K562 (cell line): ENCODE measurements at regions not wholly inside any gene's neighbourhood (a gene's known extent, or its start where the extent isn't known, plus 50 kb on each side); places are given as distances from the start of the nearest gene placed in this dataset.

Experiments
- ATAC-seq: fragments of 200-7000 bp; cut with Tn5 transposase; 3 replicates; pipeline ENCODE4 v1.9.1; 2020; ENCODE audit warnings: moderate library complexity
- BruUV-seq: library from RNA; stranded (reverse); fragments of 400-500 nt; replicated peaks from 2 replicates; lab custom pipeline; 2021; lab: Mats Ljungman, UMichigan
- CTCF ChIA-PET: fragments of 300-600 bp; formaldehyde crosslinking; extraction: SDS; loops from one replicate; lab custom pipeline; 2021; ENCODE audit warnings: low intra/inter-chr PET ratio; lab: Yijun Ruan, JAX
- POLR2A ChIA-PET: fragments of 300-600, 350-650 bp; sonication (Branson Sonifier 250); formaldehyde crosslinking; extraction: SDS; loops from one replicate; lab custom pipeline; 2021; ENCODE audit warnings: antibody characterized with exemption, inconsistent platforms; lab: Yijun Ruan, JAX
- DNase-seq, 4 experiments: peaks; one replicate each; pipeline versions ENCODE4 v3.0.0 to v3.0.0-alpha.2; 2011 to 2018; ENCODE audit warnings: low spot score in 3 of 4, mixed read lengths in 3 of 4; ENCODE audit errors: extremely low read depth in 1 of 4
- FAIRE-seq: peaks from 2 replicates; lab custom pipeline; 2011; peaks lifted over from hg19 to GRCh38; lab: Jason Lieb, UNC
- H2AFZ ChIP-seq: 2 replicates; pipeline ENCODE4 v1.6.0; 2011; ENCODE audit warnings: low read depth, low read length, control low read depth, inconsistent platforms
- H3K27ac ChIP-seq: fragments of 200-600 bp; 3 replicates; pipeline ENCODE4 v1.8.0; 2011; ENCODE audit warnings: low read depth, mild to moderate bottlenecking, control low read depth, inconsistent platforms, low read length, moderate library complexity, mixed read lengths; ENCODE audit errors: extremely low read depth
- H3K27me3 ChIP-seq, 2 experiments: fragments of 300-600 bp in 1 of 2; 2 replicates in 1 of 2; 3 replicates in 1 of 2; pipeline versions ENCODE4 v1.6.0 to v1.8.0; 2011; ENCODE audit warnings: inconsistent platforms in 2 of 2, low read length in 2 of 2, mild to moderate bottlenecking in 1 of 2, mixed read lengths in 1 of 2, moderate library complexity in 1 of 2; ENCODE audit not compliant: control insufficient read depth in 2 of 2, insufficient read depth in 2 of 2
- H3K36me3 ChIP-seq: fragments of 300-600 bp; 3 replicates; pipeline ENCODE4 v1.8.0; 2011; ENCODE audit warnings: mild to moderate bottlenecking, low read length, inconsistent platforms; ENCODE audit not compliant: control insufficient read depth, insufficient read depth
- H3K4me1 ChIP-seq, 2 experiments: fragments of 200-600 bp in 1 of 2; replicated peaks in 1 of 2; 2 replicates in 1 of 2; 3 replicates in 1 of 2; pipeline versions ENCODE4 v1.5.1 to v1.8.0; 2011; ENCODE audit warnings: inconsistent platforms in 2 of 2, low read length in 2 of 2, mild to moderate bottlenecking in 1 of 2, mixed read lengths in 1 of 2, moderate library complexity in 1 of 2; ENCODE audit not compliant: control insufficient read depth in 2 of 2, insufficient read depth in 2 of 2
- H3K4me2 ChIP-seq: 2 replicates; pipeline ENCODE4 v1.6.1; 2011; ENCODE audit warnings: low read length, control low read depth, inconsistent platforms, mixed read lengths; ENCODE audit not compliant: insufficient read depth
- H3K4me3 ChIP-seq: fragments of 200-600 bp; sonication (generic), shearing (Covaris generic); 2 replicates; pipeline ENCODE4 v1.5.1; 2016; ENCODE audit warnings: control low read depth, inconsistent platforms
- H3K79me2 ChIP-seq: fragments of 200-600 bp; 3 replicates; pipeline ENCODE4 v1.8.0; 2011; ENCODE audit warnings: low read length, inconsistent platforms; ENCODE audit not compliant: control insufficient read depth, insufficient read depth
- H3K9ac ChIP-seq, 2 experiments: 2 replicates each; pipeline versions ENCODE4 v1.6.0 to v1.6.1; 2011; ENCODE audit warnings: low read depth in 2 of 2, low read length in 2 of 2, control low read depth in 1 of 2, inconsistent platforms in 1 of 2, mild to moderate bottlenecking in 1 of 2, mixed read lengths in 1 of 2; ENCODE audit not compliant: insufficient read depth in 1 of 2
- H3K9me1 ChIP-seq: one replicate; pipeline ENCODE4 v1.6.0; 2011; ENCODE audit warnings: inconsistent platforms, mild to moderate bottlenecking, low read length, moderate library complexity; ENCODE audit not compliant: control insufficient read depth, insufficient read depth
- H3K9me3 ChIP-seq: replicated peaks from 2 replicates; pipeline ENCODE4 v1.5.1; 2011; ENCODE audit warnings: low read depth, low read length, inconsistent platforms; ENCODE audit not compliant: control insufficient read depth, insufficient read depth
- H4K20me1 ChIP-seq: replicated peaks from 2 replicates; pipeline ENCODE4 v1.6.1; 2011; ENCODE audit warnings: low read length, inconsistent platforms, mixed read lengths; ENCODE audit not compliant: control insufficient read depth, insufficient read depth
- ASH1L ChIP-seq: fragments of 450-650 bp; IDR thresholded peaks from 2 replicates; pipeline ENCODE4 v1.6.1; 2018; ENCODE audit warnings: borderline replicate concordance, mild to moderate bottlenecking, low read depth; ENCODE audit not compliant: partially characterized antibody
- COPS2 ChIP-seq: fragments of 450-650 bp; conservative IDR thresholded peaks from 2 replicates; pipeline ENCODE4 v1.6.1; 2016; ENCODE audit warnings: mild to moderate bottlenecking, moderate library complexity
- ERF ChIP-seq: fragments of 450-650 bp; formaldehyde crosslinking; IDR thresholded peaks from 2 replicates; pipeline ENCODE4 v1.4.0; 2020; ENCODE audit warnings: mild to moderate bottlenecking, mixed read lengths
- NCOR1 ChIP-seq: fragments of 450-650 bp; IDR thresholded peaks from 2 replicates; pipeline ENCODE4 v1.6.1; 2016; ENCODE audit warnings: mild to moderate bottlenecking, moderate library complexity
- TCF7 ChIP-seq: sonication (generic); IDR thresholded peaks from 2 replicates; pipeline ENCODE4 v1.6.1; 2016; ENCODE audit warnings: antibody characterized with exemption, borderline replicate concordance
- ZNF165 ChIP-seq: fragments of 250-450 bp; sonication (Bioruptor Pico); IDR thresholded peaks from 2 replicates; pipeline ENCODE4 v1.4.0; 2020; ENCODE audit warnings: borderline replicate concordance
- ZNF431 ChIP-seq: sonication (generic); formaldehyde crosslinking; IDR thresholded peaks from 2 replicates; pipeline ENCODE4 v1.8.0; 2022; ENCODE audit warnings: mild to moderate bottlenecking, missing genetic modification reagents
- WGBS: fragments of 100-300 bp; shearing (Covaris generic); methylation state at CpG from one replicate; pipeline ENCODE4 v1.1.6; 2016; ENCODE audit warnings: low coverage, mixed read lengths; ENCODE audit not compliant: insufficient coverage; ENCODE audit errors: missing lambda C conversion rate; 5-methylcytosine and 5-hydroxymethylcytosine counted together
- in situ Hi-C: fragments of 300-500 bp; cut with MboI; formaldehyde crosslinking; loops from 4 replicates; pipeline ENCODE4 v1.15.0; 2018; ENCODE audit warnings: inconsistent platforms, mixed read lengths
- intact Hi-C: fragments of 100-400 bp; cut with micrococcal nuclease; formaldehyde crosslinking; loops from 2 replicates; pipeline ENCODE4 v1.14.2; 2022
- TF ChIP-seq, protein P1 (sequence below): sonication (generic); formaldehyde crosslinking; IDR thresholded peaks from 2 replicates; pipeline ENCODE4 v1.8.0; 2022; ENCODE audit warnings: mild to moderate bottlenecking, low read depth, missing genetic modification reagents

DNA sequence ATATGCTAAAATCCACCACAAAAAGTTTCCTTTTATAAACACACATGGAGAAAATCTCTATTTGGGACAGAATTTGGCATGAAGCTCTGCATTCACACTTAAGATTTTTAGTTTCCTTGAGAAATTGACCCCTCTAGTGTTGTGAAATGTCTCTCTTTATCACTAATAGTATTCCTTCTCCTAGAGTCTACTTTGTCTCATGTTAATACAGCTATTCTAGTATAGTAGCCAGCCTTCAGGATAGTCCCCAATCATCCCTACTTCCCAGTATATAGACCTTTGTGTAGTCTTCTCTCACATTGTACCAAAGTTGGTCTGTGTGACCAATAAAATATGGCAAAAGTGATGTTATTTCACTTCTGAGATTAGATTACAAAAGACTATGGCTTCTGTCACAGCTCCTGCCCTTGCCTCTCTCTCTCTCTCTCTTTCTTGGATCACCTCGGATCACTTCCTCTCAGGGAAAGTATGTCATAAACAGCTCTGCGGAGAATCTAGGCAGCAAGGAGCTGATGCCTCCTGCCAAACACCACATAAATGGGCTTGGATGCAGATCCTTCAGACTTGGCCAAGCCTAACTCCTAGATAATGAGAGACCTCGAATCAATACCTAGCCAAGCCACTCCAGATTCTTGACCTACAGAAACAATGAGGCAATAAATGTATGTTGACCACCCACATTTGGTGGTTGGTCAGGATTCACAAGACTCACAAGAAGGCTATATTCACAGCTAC is 59.7 kb upstream of the NABP1 start (continued):
- no peak for TF ChIP-seq ZNF431
- TF ChIP-seq, protein P1, sequence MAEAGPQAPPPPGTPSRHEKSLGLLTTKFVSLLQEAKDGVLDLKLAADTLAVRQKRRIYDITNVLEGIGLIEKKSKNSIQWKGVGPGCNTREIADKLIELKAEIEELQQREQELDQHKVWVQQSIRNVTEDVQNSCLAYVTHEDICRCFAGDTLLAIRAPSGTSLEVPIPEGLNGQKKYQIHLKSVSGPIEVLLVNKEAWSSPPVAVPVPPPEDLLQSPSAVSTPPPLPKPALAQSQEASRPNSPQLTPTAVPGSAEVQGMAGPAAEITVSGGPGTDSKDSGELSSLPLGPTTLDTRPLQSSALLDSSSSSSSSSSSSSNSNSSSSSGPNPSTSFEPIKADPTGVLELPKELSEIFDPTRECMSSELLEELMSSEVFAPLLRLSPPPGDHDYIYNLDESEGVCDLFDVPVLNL: no peak
- TF ChIP-seq ERF (CRISPR knock-in tag): no peak
- no peak for TF ChIP-seq ZNF165
- no peak for TF ChIP-seq COPS2
- TF ChIP-seq NCOR1: no peak

DNA sequence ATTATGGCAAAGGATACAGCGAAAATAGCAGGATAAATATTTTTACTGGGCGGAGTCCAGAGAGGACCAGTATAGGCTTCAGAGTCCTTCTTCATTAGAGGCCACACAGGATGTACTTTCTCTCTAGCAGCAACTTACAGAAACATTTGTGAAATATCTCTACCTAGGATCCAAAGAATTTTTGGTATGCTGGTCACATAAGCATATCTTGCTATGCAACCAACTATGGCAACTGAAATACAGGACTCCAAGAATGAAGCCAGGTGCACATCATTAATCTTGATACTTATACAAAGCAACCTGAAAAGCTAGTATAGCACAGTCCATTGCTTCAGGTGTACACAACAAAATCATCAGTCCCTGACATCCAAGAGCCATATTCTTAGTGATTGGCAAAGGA is 59.1 kb upstream of the NABP1 start:
- H3K4me3 ChIP-seq: no peak overlapping the region
- H3K27ac ChIP-seq: no peak overlapping the region
- H2AFZ ChIP-seq: no peak overlapping the region
- H3K36me3 ChIP-seq: no peaks in the 10 kb centered on the region
- H3K79me2 ChIP-seq: no peaks in the 10 kb centered on the region
- ATAC-seq (no peak), FAIRE-seq (no peak), DNase-seq (no peak)
- H3K27me3 ChIP-seq: no peaks in the 10 kb centered on the region
- no peaks in the 10 kb centered on the region for H3K9me3 ChIP-seq
- H3K4me2 ChIP-seq: no peak overlapping the region
- 88% methylated on average over 2 of the region's 2 CpGs for WGBS
- ChIA-PET POLR2A (no interaction called here), CTCF (no interaction called here)
- in situ Hi-C loops: no loop called here
- no peaks in the 10 kb centered on the region for H3K9me1 ChIP-seq
- H4K20me1 ChIP-seq: no peaks in the 10 kb centered on the region
- H3K4me1 ChIP-seq: peaks cover 0 to 7% of the 10 kb centered on the region in 2 experiments; a peak in 3 of 5 replicates
- BruUV-seq: no TSS peak
- intact Hi-C loops: no loop called here
- no peak overlapping the region for H3K9ac ChIP-seq
- TF ChIP-seq TCF7: no peak
- no peak for TF ChIP-seq ASH1L
